Stomach smooth muscle (tissue), 2 donors: ENCODE measurements at regions not wholly inside any gene's neighbourhood (a gene's known extent, or its start where the extent isn't known, plus 50 kb on each side); places are given as distances from the start of the nearest gene placed in this dataset.

Experiments used
- H3K27ac ChIP-seq: one replicate; pipeline ENCODE4 v1.7.0; 2013; ENCODE audit warnings: mild to moderate bottlenecking, low read length, inconsistent platforms
- H3K27me3 ChIP-seq, 2 donors: one replicate each; pipeline ENCODE4 v1.7.0; 2013; ENCODE audit warnings: low read length in 2 of 2; ENCODE audit not compliant: insufficient read depth in 2 of 2, control insufficient read depth in 1 of 2
- H3K36me3 ChIP-seq, 2 donors: one replicate each; pipeline ENCODE4 v1.7.0; 2013; ENCODE audit warnings: low read length in 2 of 2; ENCODE audit not compliant: control insufficient read depth in 2 of 2, insufficient read depth in 2 of 2
- H3K4me1 ChIP-seq: one replicate; pipeline ENCODE4 v1.7.0; 2013; ENCODE audit warnings: low read length; ENCODE audit not compliant: control insufficient read depth, insufficient read depth
- H3K4me3 ChIP-seq, 2 donors: one replicate each; pipeline ENCODE4 v1.7.0; 2013; ENCODE audit warnings: low read length in 2 of 2
- H3K9ac ChIP-seq, 2 donors: one replicate each; pipeline ENCODE4 v1.7.0; 2013; ENCODE audit warnings: low read length in 2 of 2, mild to moderate bottlenecking in 1 of 2
- H3K9me3 ChIP-seq, 2 donors: one replicate each; pipeline ENCODE4 v1.7.0; 2013; ENCODE audit warnings: low read length in 2 of 2; ENCODE audit not compliant: control insufficient read depth in 2 of 2
- donor health status: healthy.
- donor health status: Pancreatic carcinoma.

DNA sequence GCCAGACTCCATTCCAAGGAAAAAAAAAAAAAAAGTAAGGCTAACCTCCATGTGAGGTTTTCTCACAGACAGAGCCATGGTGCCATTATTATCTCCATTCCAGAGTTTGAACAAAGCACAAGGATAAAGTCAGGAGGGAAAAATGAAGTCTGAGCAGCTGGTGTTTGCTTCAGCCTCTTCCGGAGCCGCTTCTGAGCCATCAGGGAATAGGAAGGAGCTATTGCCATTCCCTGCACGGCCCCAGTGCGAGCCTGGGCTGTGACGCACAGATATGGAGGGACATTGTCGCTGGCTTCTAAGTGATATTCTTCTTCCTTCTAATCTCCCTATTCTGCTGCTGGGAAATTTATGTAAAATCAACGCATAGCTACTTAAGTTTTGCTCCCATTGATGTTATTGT lies 69.5 kb upstream of the PIRT start:
- H3K27ac ChIP-seq, result no peak overlapping the region
- H3K27me3 ChIP-seq, result no peaks in the 10 kb centered on the region
- H3K4me3 ChIP-seq, result no peak overlapping the region
- peaks cover 0 to 3% of the 10 kb centered on the region in 2 donors for H3K9me3 ChIP-seq
- H3K4me1 ChIP-seq, result no peaks in the 10 kb centered on the region
- H3K9ac ChIP-seq, result no peak overlapping the region
- H3K36me3 ChIP-seq, result no peaks in the 10 kb centered on the region

DNA sequence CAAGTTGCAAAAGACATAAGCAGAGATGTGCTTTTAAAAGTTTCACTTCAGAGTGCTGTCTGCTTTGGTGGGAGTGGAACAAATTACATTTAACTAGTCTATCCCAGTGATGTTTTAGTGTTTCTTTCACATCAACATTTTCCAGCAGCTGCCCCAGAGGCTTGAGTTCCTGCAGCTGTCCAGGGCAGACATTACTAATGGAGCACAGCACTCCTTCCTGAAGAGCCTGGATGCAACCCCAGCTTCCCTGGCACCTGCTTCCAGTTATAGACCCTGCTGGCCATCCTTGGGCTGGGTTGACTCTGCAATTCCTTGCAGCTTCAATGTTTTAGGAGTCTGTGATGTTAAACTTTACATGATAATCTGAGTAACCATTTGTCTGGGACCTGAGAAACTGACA lies 61.4 kb upstream of the PIRT start:
- Histone ChIP-seq H3K4me3 (no peak overlapping the region), H3K27ac (no peak overlapping the region), H3K9ac (no peak overlapping the region), H3K36me3 (no peaks in the 10 kb centered on the region), H3K27me3 (no peaks in the 10 kb centered on the region), H3K4me1 (no peaks in the 10 kb centered on the region), H3K9me3 (no peaks in the 10 kb centered on the region)

DNA sequence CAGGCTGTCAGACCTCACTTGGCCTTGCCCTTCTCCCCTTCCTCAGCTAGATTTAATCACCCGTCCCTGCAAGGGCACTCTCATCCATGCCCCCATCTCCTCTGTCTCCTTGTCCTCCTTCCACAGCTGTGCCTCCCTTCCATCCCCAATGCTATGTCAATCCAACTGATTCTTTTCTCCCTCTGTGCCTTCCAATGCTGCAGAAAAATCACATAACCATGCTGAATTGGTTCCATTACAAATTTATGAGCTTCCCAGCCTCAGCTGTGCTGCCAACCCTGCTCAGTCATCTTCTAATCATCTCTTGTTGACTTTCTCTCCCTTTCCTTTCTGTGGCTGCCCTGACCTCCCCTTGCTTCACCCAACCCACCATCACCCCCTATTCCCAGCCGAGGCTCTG lies 56.3 kb upstream of the PIRT start:
- no peak overlapping the region for H3K27ac ChIP-seq
- H3K9me3 ChIP-seq, result no peaks in the 10 kb centered on the region
- H3K4me1 ChIP-seq, result no peaks in the 10 kb centered on the region
- H3K27me3 ChIP-seq, result no peaks in the 10 kb centered on the region
- H3K36me3 ChIP-seq, result no peaks in the 10 kb centered on the region
- no peak overlapping the region for H3K4me3 ChIP-seq
- H3K9ac ChIP-seq, result no peak overlapping the region

DNA sequence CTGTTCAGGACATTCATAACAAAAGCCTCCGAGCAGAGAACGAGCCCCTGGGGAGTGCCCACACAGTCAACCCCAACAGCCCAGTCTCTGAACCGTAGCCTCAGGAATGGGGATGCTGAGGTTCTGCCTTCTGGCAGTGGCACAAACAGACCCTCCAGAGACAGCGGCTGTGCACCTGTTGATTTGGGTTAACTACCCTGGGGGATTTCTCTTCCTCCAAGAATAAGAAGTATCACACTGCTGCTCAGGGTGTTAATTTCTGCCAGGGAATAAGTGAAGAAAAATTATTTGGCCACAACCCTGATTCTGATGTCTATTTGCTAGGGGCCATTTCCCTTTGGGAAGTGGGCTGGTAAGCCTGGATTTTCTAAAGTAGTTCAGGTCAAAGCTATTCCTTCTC lies 51.0 kb upstream of the PIRT start:
- Histone ChIP-seq H3K9me3 (peaks cover 0 to 4% of the 10 kb centered on the region in 2 donors), H3K4me3 (no peak overlapping the region), H3K36me3 (no peaks in the 10 kb centered on the region), H3K27ac (no peak overlapping the region), H3K27me3 (no peaks in the 10 kb centered on the region), H3K4me1 (no peaks in the 10 kb centered on the region), H3K9ac (no peak overlapping the region)
